Tibial nerve (tissue), 3 donors: ENCODE measurements at regions not wholly inside any gene's neighbourhood (a gene's known extent, or its start where the extent isn't known, plus 50 kb on each side); places are given as distances from the start of the nearest gene placed in this dataset.

ENCODE experiments used
- POLR2A ChIP-seq, 2 donors: fragments of 450-650 bp; IDR thresholded peaks; one replicate each; pipeline ENCODE4 v1.6.1; 2017; ENCODE audit warnings: antibody characterized with exemption in 2 of 2, mild to moderate bottlenecking in 2 of 2, moderate library complexity in 2 of 2
- TF ChIP-seq, protein P1 (sequence below), 5 experiments: fragments of 200-600 bp in 3 of 5; fragments of 450-650 bp in 2 of 5; sonication (generic) in 3 of 5; IDR thresholded peaks; one replicate each; pipeline ENCODE4 v1.5.1; 2016 to 2019; ENCODE audit warnings: antibody characterized with exemption in 5 of 5, mild to moderate bottlenecking in 3 of 5, moderate library complexity in 2 of 5

DNA sequence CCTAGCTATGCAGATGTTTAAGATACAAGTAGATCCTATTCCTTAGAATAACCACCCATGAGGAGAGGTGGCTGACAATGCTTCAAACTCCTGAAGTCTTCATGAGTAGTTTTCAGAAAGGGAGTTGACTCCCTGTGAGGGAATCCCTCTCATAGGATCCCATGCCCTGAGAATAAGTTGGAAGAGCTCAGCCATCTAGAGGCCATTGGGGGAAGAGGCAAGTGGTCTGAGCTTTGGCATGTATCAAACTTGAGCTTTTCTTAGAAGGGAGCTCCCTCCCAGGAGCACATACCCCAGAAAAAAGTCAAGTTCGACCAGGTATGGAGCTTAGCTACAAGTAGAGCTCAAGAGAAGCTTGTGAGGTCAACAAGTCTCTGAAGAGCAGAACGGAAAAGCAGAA is 165.7 kb upstream of the RBM19 start:
- TF ChIP-seq, protein P1, sequence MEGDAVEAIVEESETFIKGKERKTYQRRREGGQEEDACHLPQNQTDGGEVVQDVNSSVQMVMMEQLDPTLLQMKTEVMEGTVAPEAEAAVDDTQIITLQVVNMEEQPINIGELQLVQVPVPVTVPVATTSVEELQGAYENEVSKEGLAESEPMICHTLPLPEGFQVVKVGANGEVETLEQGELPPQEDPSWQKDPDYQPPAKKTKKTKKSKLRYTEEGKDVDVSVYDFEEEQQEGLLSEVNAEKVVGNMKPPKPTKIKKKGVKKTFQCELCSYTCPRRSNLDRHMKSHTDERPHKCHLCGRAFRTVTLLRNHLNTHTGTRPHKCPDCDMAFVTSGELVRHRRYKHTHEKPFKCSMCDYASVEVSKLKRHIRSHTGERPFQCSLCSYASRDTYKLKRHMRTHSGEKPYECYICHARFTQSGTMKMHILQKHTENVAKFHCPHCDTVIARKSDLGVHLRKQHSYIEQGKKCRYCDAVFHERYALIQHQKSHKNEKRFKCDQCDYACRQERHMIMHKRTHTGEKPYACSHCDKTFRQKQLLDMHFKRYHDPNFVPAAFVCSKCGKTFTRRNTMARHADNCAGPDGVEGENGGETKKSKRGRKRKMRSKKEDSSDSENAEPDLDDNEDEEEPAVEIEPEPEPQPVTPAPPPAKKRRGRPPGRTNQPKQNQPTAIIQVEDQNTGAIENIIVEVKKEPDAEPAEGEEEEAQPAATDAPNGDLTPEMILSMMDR (IDR thresholded peaks at IDR 0.05) = no peak
- no peak for TF ChIP-seq POLR2A (IDR thresholded peaks at IDR 0.05)
